PFSK-1 (cell line): ENCODE measurements at regions not wholly inside any gene's neighbourhood (a gene's known extent, or its start where the extent isn't known, plus 50 kb on each side); places are given as distances from the start of the nearest gene placed in this dataset.

ENCODE experiments used
- FOXP2 ChIP-seq: optimal IDR thresholded peaks from 2 replicates; pipeline ENCODE3; 2011; ENCODE audit warnings: borderline replicate concordance, control low read depth, inconsistent platforms; ENCODE audit not compliant: insufficient read depth; ENCODE audit errors: extremely low read length, extremely low read depth
- POLR2AphosphoS5 ChIP-seq: IDR thresholded peaks from 2 replicates; pipeline ENCODE4 v1.6.1; 2012; ENCODE audit warnings: low read depth, mild to moderate bottlenecking, control low read depth, low read length, moderate library complexity
- REST ChIP-seq, 2 experiments: IDR thresholded peaks; 2 replicates each; pipeline versions ENCODE4 v1.6.1 to v1.8.0; 2011 to 2012; ENCODE audit warnings: low read depth in 2 of 2, low read length in 2 of 2, control low read depth in 1 of 2, inconsistent platforms in 1 of 2, mild to moderate bottlenecking in 1 of 2, moderate library complexity in 1 of 2; ENCODE audit not compliant: insufficient read depth in 1 of 2
- SIN3A ChIP-seq: IDR thresholded peaks from 2 replicates; pipeline ENCODE4 v1.6.1; 2012; ENCODE audit warnings: mild to moderate bottlenecking, low read length, moderate library complexity, borderline replicate concordance; ENCODE audit not compliant: insufficient read depth
- TAF1 ChIP-seq: IDR thresholded peaks from 2 replicates; pipeline ENCODE4 v1.6.1; 2012; ENCODE audit warnings: low read length, control low read depth, borderline replicate concordance; ENCODE audit not compliant: insufficient read depth

- TF ChIP-seq POLR2AphosphoS5 (no peak), FOXP2 (no peak), REST (IDR thresholded peaks at IDR 0.05; ENCODE audit: insufficient read depth in 1 of 2, low read depth in 2 of 2, low read length in 2 of 2) (no peak), TAF1 (no peak), SIN3A (no peak)
These were observed 104.9 kb downstream of the CRYAA start for GRCh38 chr21:43273708-43274021.
